PC-9 (cell line): ENCODE measurements at regions not wholly inside any gene's neighbourhood (a gene's known extent, or its start where the extent isn't known, plus 50 kb on each side); places are given as distances from the start of the nearest gene placed in this dataset.

Source experiments
- BruUV-seq: library from RNA; stranded (reverse); fragments of 400-500 nt; replicated peaks from 2 replicates; lab custom pipeline; 2021; lab: Mats Ljungman, UMichigan
- CTCF ChIA-PET: fragments of 300-600 bp; sonication (Branson Sonifier 250); formaldehyde crosslinking; loops from one replicate; lab custom pipeline; 2022; ENCODE audit warnings: antibody characterized with exemption; lab: Charles Lee
- POLR2A ChIA-PET: fragments of 300-600 bp; sonication (Branson Sonifier 250); formaldehyde crosslinking; loops from one replicate; lab custom pipeline; 2022; ENCODE audit warnings: antibody characterized with exemption; ENCODE audit not compliant: unreplicated experiment; lab: Charles Lee
- DNase-seq, 2 experiments: peaks; one replicate each; pipeline versions ENCODE4 v3.0.0 to v3.0.0-alpha.2; 2015 to 2022; ENCODE audit warnings: mixed read lengths in 1 of 2
- H2AFZ ChIP-seq: fragments of 200-600 bp; sonication (generic); 2 replicates; pipeline ENCODE4 v1.8.1; 2017; ENCODE audit warnings: antibody characterized with exemption
- H3F3A ChIP-seq: fragments of 200-600 bp; sonication (generic); 2 replicates; pipeline ENCODE4 v1.8.1; 2017; ENCODE audit warnings: antibody characterized with exemption, mild to moderate bottlenecking, low read depth; ENCODE audit not compliant: insufficient read depth
- H3K27ac ChIP-seq: fragments of 200-600 bp; sonication (generic); 2 replicates; pipeline ENCODE4 v1.6.1; 2016; ENCODE audit warnings: mixed run types
- H3K27me3 ChIP-seq: fragments of 200-600 bp; sonication (generic); 2 replicates; pipeline ENCODE4 v1.6.1; 2016; ENCODE audit warnings: low read depth, mixed run types; ENCODE audit not compliant: insufficient read depth
- H3K36me3 ChIP-seq: fragments of 200-600 bp; sonication (generic); 2 replicates; pipeline ENCODE4 v1.6.1; 2016; ENCODE audit warnings: low read depth, mixed run types
- H3K4me1 ChIP-seq: fragments of 200-600 bp; sonication (generic); replicated peaks from 2 replicates; pipeline ENCODE4 v1.6.1; 2016; ENCODE audit warnings: mixed run types; ENCODE audit not compliant: insufficient read depth
- H3K4me2 ChIP-seq: fragments of 200-600 bp; sonication (generic); 2 replicates; pipeline ENCODE4 v1.6.1; 2017; ENCODE audit warnings: mixed run types
- H3K4me3 ChIP-seq: fragments of 200-600 bp; sonication (generic); 2 replicates; pipeline ENCODE4 v1.6.1; 2016; ENCODE audit warnings: mixed run types
- H3K79me2 ChIP-seq: fragments of 200-600 bp; sonication (generic); 2 replicates; pipeline ENCODE4 v1.6.1; 2017; ENCODE audit warnings: low read depth, mixed run types
- H3K9me2 ChIP-seq: fragments of 200-600 bp; sonication (generic); 2 replicates; pipeline ENCODE4 v1.8.1; 2017; ENCODE audit warnings: mild to moderate bottlenecking; ENCODE audit not compliant: insufficient read depth
- H3K9me3 ChIP-seq: fragments of 200-600 bp; sonication (generic); 2 replicates; pipeline ENCODE4 v1.8.1; 2016; ENCODE audit warnings: low read depth; ENCODE audit not compliant: insufficient read depth
- H4K20me1 ChIP-seq: fragments of 200-600 bp; sonication (generic); 2 replicates; pipeline ENCODE4 v1.8.1; 2017; ENCODE audit not compliant: insufficient read depth
- EZH2 ChIP-seq: fragments of 200-600 bp; sonication (generic); IDR thresholded peaks from 2 replicates; pipeline ENCODE4 v1.8.0; 2017; ENCODE audit warnings: antibody characterized with exemption, low read depth
- intact Hi-C: fragments of 100-400 bp; cut with micrococcal nuclease; formaldehyde crosslinking; loops from one replicate; pipeline ENCODE4 v1.10.0; 2022; ENCODE audit not compliant: unreplicated experiment
- TF ChIP-seq, protein P1 (sequence below): fragments of 200-600 bp; sonication (generic); conservative IDR thresholded peaks from 2 replicates; pipeline ENCODE4 v1.6.1; 2017; ENCODE audit warnings: mixed run types, antibody characterized with exemption, mild to moderate bottlenecking, moderate library complexity

- Histone ChIP-seq H3F3A (no peaks in the 10 kb centered on the region), H3K79me2 (no peaks in the 10 kb centered on the region), H2AFZ (no peak overlapping the region), H3K27ac (no peak overlapping the region), H3K27me3 (no peaks in the 10 kb centered on the region), H3K36me3 (peaks cover 4% of the 10 kb centered on the region; the same call in 1 of the 2 replicates), H3K4me2 (no peak overlapping the region), H4K20me1 (no peaks in the 10 kb centered on the region), H3K9me3 (peaks cover 14% of the 10 kb centered on the region; the same call in 1 of the 2 replicates), H3K9me2 (peaks cover 4% of the 10 kb centered on the region; the same call in 1 of the 2 replicates), H3K4me1 (no peaks in the 10 kb centered on the region), H3K4me3 (no peak overlapping the region)
- TF ChIP-seq, protein P1, sequence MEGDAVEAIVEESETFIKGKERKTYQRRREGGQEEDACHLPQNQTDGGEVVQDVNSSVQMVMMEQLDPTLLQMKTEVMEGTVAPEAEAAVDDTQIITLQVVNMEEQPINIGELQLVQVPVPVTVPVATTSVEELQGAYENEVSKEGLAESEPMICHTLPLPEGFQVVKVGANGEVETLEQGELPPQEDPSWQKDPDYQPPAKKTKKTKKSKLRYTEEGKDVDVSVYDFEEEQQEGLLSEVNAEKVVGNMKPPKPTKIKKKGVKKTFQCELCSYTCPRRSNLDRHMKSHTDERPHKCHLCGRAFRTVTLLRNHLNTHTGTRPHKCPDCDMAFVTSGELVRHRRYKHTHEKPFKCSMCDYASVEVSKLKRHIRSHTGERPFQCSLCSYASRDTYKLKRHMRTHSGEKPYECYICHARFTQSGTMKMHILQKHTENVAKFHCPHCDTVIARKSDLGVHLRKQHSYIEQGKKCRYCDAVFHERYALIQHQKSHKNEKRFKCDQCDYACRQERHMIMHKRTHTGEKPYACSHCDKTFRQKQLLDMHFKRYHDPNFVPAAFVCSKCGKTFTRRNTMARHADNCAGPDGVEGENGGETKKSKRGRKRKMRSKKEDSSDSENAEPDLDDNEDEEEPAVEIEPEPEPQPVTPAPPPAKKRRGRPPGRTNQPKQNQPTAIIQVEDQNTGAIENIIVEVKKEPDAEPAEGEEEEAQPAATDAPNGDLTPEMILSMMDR = no peak
- no peak for TF ChIP-seq EZH2
- intact Hi-C loops = no loop called here
- POLR2A ChIA-PET = no interaction called here
- BruUV-seq = no TSS peak
- no peak for DNase-seq
- CTCF ChIA-PET = interaction anchor here (0.6 kb wide), 1 partner anchor 403 kb away, joined by 7 read pairs; no protein-coding TSS in a partner anchor
Measured at GRCh38 chr3:189403194-189403593, 228.0 kb upstream of the TP63 start.

- CTCF ChIA-PET = no interaction called here
- H3K4me3 ChIP-seq = no peak overlapping the region
- H3K27me3 ChIP-seq = no peaks in the 10 kb centered on the region
- no peak for DNase-seq
- no peaks in the 10 kb centered on the region for H3K4me1 ChIP-seq
- H3K4me2 ChIP-seq = no peak overlapping the region
- H3K9me2 ChIP-seq = peaks cover 5% of the 10 kb centered on the region; the same call in 1 of the 2 replicates
- H3K36me3 ChIP-seq = no peaks in the 10 kb centered on the region
- H3K79me2 ChIP-seq = no peaks in the 10 kb centered on the region
- no peak overlapping the region for H3K27ac ChIP-seq
- no peaks in the 10 kb centered on the region for H3F3A ChIP-seq
- no peak for TF ChIP-seq EZH2
- TF ChIP-seq, protein P1 = no peak
- no peaks in the 10 kb centered on the region for H4K20me1 ChIP-seq
- peaks cover 9% of the 10 kb centered on the region; the same call in 1 of the 2 replicates for H3K9me3 ChIP-seq
- intact Hi-C loops = no loop called here
- no peak overlapping the region for H2AFZ ChIP-seq
- no TSS peak for BruUV-seq
- POLR2A ChIA-PET = no interaction called here
Measured at GRCh38 chr3:189404024-189404423, 227.2 kb upstream of the TP63 start.

DNA sequence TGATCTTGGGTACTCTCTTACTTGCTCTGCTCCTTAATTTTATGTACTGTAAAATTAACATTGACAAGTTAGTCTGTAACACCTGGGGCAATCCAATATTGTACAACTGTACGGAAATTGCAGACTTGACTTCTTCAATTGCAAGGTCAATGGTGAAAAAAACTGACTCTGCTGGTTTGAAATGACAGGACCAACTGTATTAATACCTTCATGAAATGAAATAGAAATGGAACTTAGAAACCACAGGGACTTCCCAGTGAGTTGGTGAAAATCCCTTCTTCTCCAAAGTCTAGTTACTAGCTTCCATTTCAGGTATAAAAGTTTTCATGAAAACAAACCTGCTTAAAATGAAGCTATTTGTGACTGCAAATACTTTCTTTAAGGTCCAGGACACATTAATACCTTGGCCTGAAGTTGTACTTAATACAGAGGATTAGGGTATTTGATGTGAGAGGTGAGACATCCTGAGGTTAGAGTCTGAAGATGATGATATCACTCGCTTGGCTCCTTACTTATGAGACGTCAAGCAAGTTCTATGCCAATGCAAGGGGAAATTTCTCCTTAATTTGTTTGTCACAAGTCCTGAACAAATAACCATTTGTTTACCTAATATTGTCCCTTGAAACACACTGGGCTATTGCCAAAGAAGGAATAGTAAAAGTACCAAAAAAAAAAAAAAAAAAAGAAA, 226.2 kb upstream of the TP63 start:
- Histone ChIP-seq H3K4me3 (no peak overlapping the region), H3K9me2 (peaks cover 5% of the 10 kb centered on the region; the same call in 1 of the 2 replicates), H3F3A (no peaks in the 10 kb centered on the region), H3K4me1 (no peaks in the 10 kb centered on the region), H3K79me2 (no peaks in the 10 kb centered on the region), H3K36me3 (no peaks in the 10 kb centered on the region), H3K9me3 (peaks cover 9% of the 10 kb centered on the region; the same call in 1 of the 2 replicates), H4K20me1 (no peaks in the 10 kb centered on the region), H3K4me2 (no peak overlapping the region), H3K27ac (no peak overlapping the region), H2AFZ (no peak overlapping the region), H3K27me3 (no peaks in the 10 kb centered on the region)
- no peak for DNase-seq
- ChIA-PET POLR2A (no interaction called here), CTCF (no interaction called here)
- no peak for TF ChIP-seq EZH2
- TF ChIP-seq, protein P1 = no peak
- intact Hi-C loops = no loop called here
- BruUV-seq = no TSS peak
